ENCODE measurements at regions not wholly inside any gene's neighbourhood (a gene's known extent, or its start where the extent isn't known, plus 50 kb on each side); places are given as distances from the start of the nearest gene placed in this dataset.

GRCh38 chr3:145116769-145117168 is 1044.2 kb downstream of the PLOD2 start:
- Mint-ChIP-seq H3K4me1 (no peaks in the 10 kb centered on the region), H3K36me3 (ENCODE audit: low read depth) (no peaks in the 10 kb centered on the region), H3K9me3 (no peaks in the 10 kb centered on the region), H3K4me3 (no peak overlapping the region), H3K27me3 (no peaks in the 10 kb centered on the region), H3K27ac (no peak overlapping the region)
- ATAC-seq (ENCODE audit: low read depth) (no peak), DNase-seq (no peak)
- POLR2A ChIA-PET: no interaction called here
- CTCF ChIA-PET: no interaction called here
- intact Hi-C loops (cut with micrococcal nuclease): no loop called here
- no peak for TF ChIP-seq CTCF (IDR thresholded peaks at IDR 0.05)

GRCh38 chr3:145118303-145118702 is 1042.7 kb downstream of the PLOD2 start:
- Mint-ChIP-seq H3K27me3 (no peaks in the 10 kb centered on the region), H3K9me3 (no peaks in the 10 kb centered on the region), H3K4me1 (no peaks in the 10 kb centered on the region), H3K36me3 (ENCODE audit: low read depth) (no peaks in the 10 kb centered on the region), H3K27ac (no peak overlapping the region), H3K4me3 (no peak overlapping the region)
- DNase-seq: no peak
- TF ChIP-seq CTCF (IDR thresholded peaks at IDR 0.05): no peak
- POLR2A ChIA-PET: no interaction called here
- no peak for ATAC-seq (ENCODE audit: low read depth)
- CTCF ChIA-PET: no interaction called here
- intact Hi-C loops (cut with micrococcal nuclease): no loop called here

- Mint-ChIP-seq H3K9me3 (no peaks in the 10 kb centered on the region), H3K36me3 (ENCODE audit: low read depth) (no peaks in the 10 kb centered on the region), H3K4me3 (no peak overlapping the region), H3K27me3 (no peaks in the 10 kb centered on the region), H3K4me1 (no peaks in the 10 kb centered on the region), H3K27ac (no peak overlapping the region)
- ATAC-seq (ENCODE audit: low read depth) (no peak), DNase-seq (no peak)
- POLR2A ChIA-PET: no interaction called here
- CTCF ChIA-PET: no interaction called here
- no peak for TF ChIP-seq CTCF (IDR thresholded peaks at IDR 0.05)
- intact Hi-C loops (cut with micrococcal nuclease): no loop called here
Measured at GRCh38 chr3:145124900-145125678, 1035.9 kb downstream of the PLOD2 start.

GRCh38 chr3:145133281-145133680 is 1027.7 kb downstream of the PLOD2 start:
- intact Hi-C loops (cut with micrococcal nuclease): no loop called here
- CTCF ChIA-PET: no interaction called here
- DNase-seq (no peak), ATAC-seq (ENCODE audit: low read depth) (no peak)
- no peak for TF ChIP-seq CTCF (IDR thresholded peaks at IDR 0.05)
- Mint-ChIP-seq H3K4me3 (no peak overlapping the region), H3K4me1 (no peaks in the 10 kb centered on the region), H3K9me3 (no peaks in the 10 kb centered on the region), H3K27me3 (no peaks in the 10 kb centered on the region), H3K36me3 (ENCODE audit: low read depth) (no peaks in the 10 kb centered on the region), H3K27ac (no peak overlapping the region)
- POLR2A ChIA-PET: no interaction called here

GRCh38 chr3:145134738-145135137 is 1026.2 kb downstream of the PLOD2 start:
- no peaks in the 10 kb centered on the region for H3K4me1 Mint-ChIP-seq
- no peak for TF ChIP-seq CTCF (IDR thresholded peaks at IDR 0.05)
- H3K9me3 Mint-ChIP-seq: no peaks in the 10 kb centered on the region
- intact Hi-C loops (cut with micrococcal nuclease): no loop called here
- no peak for ATAC-seq (ENCODE audit: low read depth)
- H3K36me3 Mint-ChIP-seq (ENCODE audit: low read depth): no peaks in the 10 kb centered on the region
- no peaks in the 10 kb centered on the region for H3K27me3 Mint-ChIP-seq
- ChIA-PET CTCF (no interaction called here), POLR2A (no interaction called here)
- no peak overlapping the region for H3K27ac Mint-ChIP-seq
- no peak overlapping the region for H3K4me3 Mint-ChIP-seq
- no peak for DNase-seq

All from activated B cell treated with CpG ODN at 0.5 μM for 24 hours (primary cell).